ENCODE measurements at regions not wholly inside any gene's neighbourhood (a gene's known extent, or its start where the extent isn't known, plus 50 kb on each side); places are given as distances from the start of the nearest gene placed in this dataset.
"Not testable (repeated sequence)": the region's sequence is repeated elsewhere in the genome, so short reads cannot be mapped to it uniquely, and the experiment has no call there.

DNA sequence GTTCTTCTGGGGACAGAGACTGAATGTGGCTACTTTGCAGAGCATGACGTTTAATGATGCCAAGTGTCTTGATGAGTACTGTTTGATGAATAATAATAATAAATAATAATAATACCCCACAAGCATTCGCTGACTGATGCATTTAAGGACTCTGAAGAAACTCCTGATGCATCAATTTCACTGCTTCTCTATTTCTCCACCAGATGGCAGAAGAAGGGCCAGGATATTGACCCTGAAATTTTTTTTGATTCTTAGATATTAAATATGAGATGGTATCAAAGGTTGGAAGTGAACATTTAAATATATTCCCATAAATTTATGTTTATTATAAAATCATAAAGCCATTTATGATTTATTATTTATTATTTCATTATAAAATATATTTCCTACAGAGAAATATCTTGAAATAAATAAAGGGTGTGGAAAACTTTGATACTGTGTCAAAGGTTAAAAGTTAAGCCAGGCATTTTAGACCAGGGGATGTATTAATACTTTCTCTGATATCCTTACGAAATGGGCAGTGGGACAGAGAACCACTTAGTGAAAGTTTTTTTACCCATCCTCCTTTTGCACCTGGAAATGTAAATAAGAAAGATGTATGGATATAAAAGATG is 170.9 kb downstream of the LACC1 start:
- DNase-seq (ENCODE audit: extremely low spot score, insufficient read length, low read depth) (no peak), FAIRE-seq (no peak)

- FAIRE-seq (no peak), DNase-seq (ENCODE audit: extremely low spot score, insufficient read length, low read depth) (no peak)
These were observed 171.7 kb downstream of the LACC1 start for GRCh38 chr13:44051405-44051804.

DNA sequence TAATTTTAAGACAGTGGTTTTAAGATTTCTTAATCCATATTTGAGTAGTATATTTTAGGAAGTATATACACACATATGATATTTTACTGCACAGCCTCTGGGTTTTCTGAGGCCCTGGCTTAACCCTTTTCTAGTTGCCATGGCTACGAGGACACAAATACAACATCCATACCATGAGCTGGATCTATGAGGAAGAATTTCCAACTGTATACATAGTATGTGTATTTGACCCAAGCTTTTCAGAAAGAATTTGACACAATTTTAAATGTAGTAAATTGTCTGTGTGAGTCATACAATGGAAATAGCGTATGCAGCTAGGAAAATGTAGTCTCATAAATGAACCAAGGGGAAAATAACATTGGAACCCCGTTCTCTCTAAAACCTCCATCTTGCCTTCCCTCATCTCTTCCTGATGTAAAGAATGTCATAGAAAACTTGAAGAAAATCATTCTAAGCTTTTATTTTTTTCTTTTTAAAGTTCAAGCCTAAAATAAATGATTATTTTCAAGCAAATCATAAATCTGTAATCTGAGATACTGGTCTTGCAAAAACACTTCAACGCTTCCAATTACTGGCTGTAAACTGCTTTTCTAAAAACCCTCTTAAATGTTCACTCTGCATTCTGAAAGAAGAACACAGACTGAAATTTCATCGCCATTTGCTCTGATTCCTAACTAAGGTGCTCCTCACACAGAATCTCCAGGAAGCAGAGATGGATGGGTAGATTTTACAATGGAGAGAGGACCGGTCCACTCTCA is 172.4 kb downstream of the LACC1 start:
- FAIRE-seq = no peak
- no peak for DNase-seq (ENCODE audit: extremely low spot score, insufficient read length, low read depth)

GRCh38 chr13:44052780-44053184 is 173.1 kb downstream of the LACC1 start:
- FAIRE-seq = no peak

DNA sequence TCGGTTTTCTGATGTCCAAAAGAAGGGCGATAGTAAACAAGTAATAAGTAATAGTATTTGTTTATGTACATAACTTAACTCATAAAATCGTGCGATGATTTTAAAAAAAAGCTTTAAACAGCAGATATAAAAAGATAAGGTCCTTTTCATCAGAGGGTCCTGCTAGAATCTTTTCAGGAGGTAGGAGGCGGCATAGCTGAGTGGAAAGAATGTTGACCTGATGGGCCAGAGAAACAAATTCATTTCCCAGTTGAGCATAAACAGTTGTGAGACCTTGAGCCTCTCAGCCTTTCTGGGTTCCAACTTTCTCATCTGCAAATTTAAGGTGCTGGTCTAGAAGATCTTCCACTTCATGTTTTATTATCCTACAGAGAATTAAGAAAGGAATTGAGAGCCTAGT is 173.5 kb downstream of the LACC1 start:
- DNase-seq (ENCODE audit: extremely low spot score, insufficient read length, low read depth) (no peak), FAIRE-seq (no peak)

More at GRCh38 chr13:44052780-44053184, 173.1 kb downstream of the LACC1 start:
- DNase-seq (ENCODE audit: extremely low spot score, insufficient read length, low read depth) = no peak

DNA sequence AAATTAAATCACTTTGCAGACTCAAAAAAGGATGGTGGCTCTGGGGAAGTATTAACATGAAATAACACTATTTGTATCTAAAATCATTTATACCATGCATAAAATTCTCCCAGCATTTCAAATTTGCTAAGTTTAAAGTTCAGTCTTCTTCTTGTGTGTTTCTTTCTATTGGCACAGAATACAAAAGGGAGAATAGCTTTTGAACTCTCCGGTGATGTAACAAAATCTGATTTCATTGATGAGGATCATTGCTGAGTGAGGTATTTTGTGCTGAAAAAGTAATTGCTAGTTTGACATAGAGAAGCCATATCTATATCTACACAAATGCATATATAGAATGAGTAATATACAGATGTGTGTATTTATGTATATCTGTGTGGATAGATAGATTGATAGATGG is 174.8 kb downstream of the LACC1 start:
- no peak for FAIRE-seq
- DNase-seq (ENCODE audit: extremely low spot score, insufficient read length, low read depth) = no peak

DNA sequence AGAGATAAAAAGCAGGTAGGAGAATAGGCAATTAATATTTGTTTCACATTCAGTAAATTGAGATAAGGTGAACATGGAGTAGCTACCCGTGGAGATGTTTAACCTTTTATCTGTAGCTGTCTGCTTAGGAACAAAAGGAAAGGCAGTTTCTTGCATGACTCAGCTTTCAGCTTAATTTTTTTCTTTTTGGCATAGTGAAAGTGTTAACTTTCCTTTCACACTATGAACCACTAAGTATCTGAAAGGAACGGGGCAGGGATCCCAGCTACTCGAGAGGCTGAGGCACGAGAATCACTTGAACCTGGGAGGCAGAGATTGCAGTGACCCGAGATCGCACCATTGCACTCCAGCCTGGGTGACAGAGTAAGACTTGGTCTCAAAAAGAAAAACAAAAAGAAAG is 176.0 kb downstream of the LACC1 start:
- DNase-seq (ENCODE audit: extremely low spot score, insufficient read length, low read depth); FAIRE-seq: not testable (repeated sequence)

- no peak for DNase-seq (ENCODE audit: extremely low spot score, insufficient read length, low read depth)
- no peak for FAIRE-seq
These were observed 178.4 kb downstream of the LACC1 start for GRCh38 chr13:44058067-44058466.

GRCh38 chr13:44058624-44059215 is 179.0 kb downstream of the LACC1 start:
- FAIRE-seq (no peak), DNase-seq (ENCODE audit: extremely low spot score, insufficient read length, low read depth) (no peak)

DNA sequence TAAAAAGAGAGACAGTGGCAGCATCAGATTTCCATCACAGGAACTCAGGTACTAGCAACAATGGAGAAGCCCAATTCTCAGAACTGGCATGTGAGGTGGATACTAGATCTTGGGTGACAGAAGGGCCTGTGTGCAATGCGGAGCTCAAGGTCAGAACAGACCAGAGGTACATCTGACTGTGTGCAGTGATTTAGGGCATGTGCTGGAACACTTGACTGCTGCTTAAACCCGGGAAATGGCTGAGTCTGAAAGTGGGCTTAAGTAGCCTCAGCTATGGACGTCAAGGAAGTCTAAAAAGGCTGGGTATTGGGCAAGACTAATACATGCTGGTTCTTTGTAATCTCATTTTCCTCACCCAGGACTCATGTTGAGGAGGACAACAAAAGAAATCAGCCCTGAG is 182.2 kb downstream of the LACC1 start:
- FAIRE-seq (no peak), DNase-seq (ENCODE audit: extremely low spot score, insufficient read length, low read depth) (no peak)

DNA sequence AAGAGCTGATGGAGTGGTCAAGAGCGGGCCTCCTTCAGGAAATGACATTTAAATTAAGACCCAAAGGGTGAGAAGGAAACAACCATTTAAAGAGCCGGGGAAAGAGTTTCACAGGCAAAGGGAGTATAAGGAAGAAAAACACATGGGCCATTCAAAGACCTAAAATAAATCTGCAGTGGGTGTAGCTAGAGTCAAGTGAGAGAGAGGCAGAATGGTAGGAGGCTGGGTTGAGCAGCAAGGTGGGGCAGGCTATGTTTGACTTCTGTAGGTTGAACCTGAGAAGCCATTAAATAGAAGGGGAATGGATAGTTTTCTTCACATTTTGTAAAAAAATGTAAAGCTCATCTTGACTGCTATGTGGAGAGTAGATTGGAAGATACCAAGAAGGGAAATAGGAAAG is 183.8 kb downstream of the LACC1 start:
- FAIRE-seq (no peak), DNase-seq (ENCODE audit: extremely low spot score, insufficient read length, low read depth) (no peak)

DNA sequence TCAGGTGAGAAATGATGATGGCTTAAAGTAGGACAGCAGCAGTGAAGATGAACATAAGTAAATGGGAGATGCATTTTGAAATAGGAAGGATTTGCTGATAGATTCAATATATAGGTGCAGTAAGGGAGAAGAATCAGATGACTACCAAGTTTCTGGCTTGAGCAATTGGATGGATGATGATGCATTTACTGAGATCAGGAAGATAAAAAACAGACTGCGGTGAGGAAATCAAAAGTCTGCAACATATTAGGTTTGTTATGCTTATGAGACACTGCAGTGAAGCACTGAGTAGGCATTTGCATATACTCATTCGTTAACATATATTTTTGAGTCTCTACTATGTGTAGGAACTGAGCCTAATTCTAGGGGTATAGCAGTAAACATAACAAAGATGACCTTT is 184.2 kb downstream of the LACC1 start:
- no peak for DNase-seq (ENCODE audit: extremely low spot score, insufficient read length, low read depth)
- no peak for FAIRE-seq

- DNase-seq (ENCODE audit: extremely low spot score, insufficient read length, low read depth) (no peak), FAIRE-seq (no peak)
These were observed 184.7 kb downstream of the LACC1 start for GRCh38 chr13:44064357-44064756.

DNA sequence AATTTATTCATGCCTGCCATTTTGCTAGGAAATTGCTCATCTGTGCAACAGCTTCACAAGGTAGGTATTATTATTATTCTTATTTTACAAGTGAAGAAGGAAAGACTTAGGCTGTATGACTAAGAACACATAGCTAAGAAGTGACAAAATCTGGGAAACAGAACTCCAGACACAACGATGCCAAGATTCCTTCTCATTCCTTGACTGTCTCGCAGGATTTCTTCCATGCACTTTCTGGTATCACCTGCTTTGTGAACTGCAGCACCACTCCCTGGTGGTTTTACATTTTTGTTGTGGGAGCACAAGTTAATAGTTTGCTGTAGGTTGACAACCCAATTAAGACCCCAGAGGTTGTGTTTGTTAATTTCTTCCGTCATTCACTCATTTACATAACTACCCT is 188.5 kb downstream of the LACC1 start:
- FAIRE-seq = no peak
- DNase-seq (ENCODE audit: extremely low spot score, insufficient read length, low read depth) = no peak

GRCh38 chr13:44068737-44069136 is 189.0 kb downstream of the LACC1 start:
- no peak for FAIRE-seq
- no peak for DNase-seq (ENCODE audit: extremely low spot score, insufficient read length, low read depth)

- FAIRE-seq = no peak
These were observed 192.8 kb downstream of the LACC1 start for GRCh38 chr13:44072536-44072935.

GRCh38 chr13:44074611-44075010 is 194.9 kb downstream of the LACC1 start:
- no peak for DNase-seq (ENCODE audit: extremely low spot score, insufficient read length, low read depth)
- no peak for FAIRE-seq

More at GRCh38 chr13:44072536-44072935, 192.8 kb downstream of the LACC1 start:
- no peak for DNase-seq (ENCODE audit: extremely low spot score, insufficient read length, low read depth)

GRCh38 chr13:44075113-44075512 is 195.4 kb downstream of the LACC1 start:
- no peak for FAIRE-seq

DNA sequence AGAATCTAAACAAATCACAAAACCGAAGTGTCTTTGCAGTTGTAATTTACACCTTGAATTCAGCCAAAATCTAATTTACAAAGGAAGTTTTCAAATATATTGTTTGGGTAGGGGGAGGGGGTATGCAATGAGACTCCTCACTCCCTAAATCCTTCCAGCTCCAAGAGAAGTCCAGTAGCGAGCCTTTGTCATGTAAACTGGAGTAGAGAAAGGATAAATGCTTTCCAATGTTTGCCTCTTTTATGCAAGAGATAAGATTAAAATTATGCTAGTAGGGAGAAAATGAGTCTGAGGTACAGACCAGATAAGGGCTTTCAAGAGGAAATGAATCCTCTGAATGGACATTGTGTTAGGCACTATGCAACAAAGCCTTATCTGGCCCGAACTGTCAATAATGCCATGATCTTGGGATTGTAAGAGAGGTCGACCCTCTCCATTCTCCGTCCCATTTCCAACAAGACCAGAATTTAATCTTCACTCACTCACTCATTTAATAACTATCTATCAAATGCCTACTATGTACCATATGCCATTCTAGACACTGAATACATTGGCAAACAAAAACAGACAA is 199.2 kb downstream of the LACC1 start:
- DNase-seq (ENCODE audit: extremely low spot score, insufficient read length, low read depth) = no peak
- FAIRE-seq = no peak

More at GRCh38 chr13:44075113-44075512, 195.4 kb downstream of the LACC1 start:
- no peak for DNase-seq (ENCODE audit: extremely low spot score, insufficient read length, low read depth)

DNA sequence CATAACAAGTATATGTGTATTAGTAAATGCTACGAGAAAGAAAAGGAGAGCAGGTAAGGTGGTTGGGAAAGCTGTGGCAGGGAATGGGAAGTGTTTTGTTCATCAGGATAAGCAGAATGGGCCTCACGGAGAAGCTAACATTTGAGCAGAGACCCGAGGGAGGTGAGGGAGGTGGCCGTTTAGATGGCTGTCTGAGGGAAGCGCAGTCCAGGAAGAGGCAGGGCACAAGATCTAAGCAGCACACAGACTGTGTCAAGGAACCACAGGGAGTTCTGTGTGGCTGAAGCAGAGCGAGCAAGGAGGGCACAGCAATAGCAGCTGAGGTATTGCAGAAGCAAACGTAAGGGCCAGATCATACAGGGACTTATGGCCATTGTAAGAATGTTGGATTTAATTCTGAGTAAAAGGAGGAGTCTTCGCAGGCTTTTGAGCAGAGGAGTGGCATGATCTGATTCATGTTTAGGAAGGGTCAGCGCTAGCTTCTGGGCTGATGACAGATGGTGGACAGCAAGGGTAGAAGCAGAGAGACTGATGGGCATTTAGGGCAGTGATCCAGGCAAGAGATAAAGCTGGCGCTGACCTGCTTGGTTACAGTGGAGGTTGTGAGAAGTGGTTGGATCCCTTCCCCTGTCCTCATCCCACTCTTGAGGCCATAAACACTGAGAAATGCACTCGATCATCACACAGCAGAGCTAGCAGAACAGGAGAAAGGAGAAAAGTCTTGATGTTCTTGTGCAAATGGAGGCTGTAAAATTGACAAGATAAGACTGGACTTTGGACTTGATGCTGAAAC is 199.9 kb downstream of the LACC1 start:
- peak; percentile 18 for FAIRE-seq
- DNase-seq (ENCODE audit: extremely low spot score, insufficient read length, low read depth) = no peak
